ENCODE measurements at regions not wholly inside any gene's neighbourhood (a gene's known extent, or its start where the extent isn't known, plus 50 kb on each side); places are given as distances from the start of the nearest gene placed in this dataset.

DNA sequence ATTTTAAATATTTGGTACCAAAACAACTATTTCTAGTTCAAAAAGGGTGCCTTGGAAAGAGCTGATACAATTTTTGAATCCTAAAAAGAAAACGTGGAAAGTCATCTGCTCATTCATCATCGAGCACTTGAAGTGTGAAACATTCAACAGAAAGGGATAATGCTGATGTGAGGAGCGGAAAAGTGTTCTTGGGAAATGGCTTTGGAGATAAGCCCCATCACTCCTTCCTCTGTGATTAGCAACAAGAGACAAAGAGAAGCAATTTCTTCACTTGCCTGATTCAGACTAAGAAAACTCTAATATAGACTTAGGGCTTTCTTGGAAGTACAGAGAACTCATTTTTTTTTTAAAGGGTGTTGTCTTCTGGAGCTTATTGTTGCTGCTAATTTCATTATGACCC lies 74.9 kb downstream of the C9orf152 start:
- no peaks in the 10 kb centered on the region for H3K27me3 ChIP-seq

DNA sequence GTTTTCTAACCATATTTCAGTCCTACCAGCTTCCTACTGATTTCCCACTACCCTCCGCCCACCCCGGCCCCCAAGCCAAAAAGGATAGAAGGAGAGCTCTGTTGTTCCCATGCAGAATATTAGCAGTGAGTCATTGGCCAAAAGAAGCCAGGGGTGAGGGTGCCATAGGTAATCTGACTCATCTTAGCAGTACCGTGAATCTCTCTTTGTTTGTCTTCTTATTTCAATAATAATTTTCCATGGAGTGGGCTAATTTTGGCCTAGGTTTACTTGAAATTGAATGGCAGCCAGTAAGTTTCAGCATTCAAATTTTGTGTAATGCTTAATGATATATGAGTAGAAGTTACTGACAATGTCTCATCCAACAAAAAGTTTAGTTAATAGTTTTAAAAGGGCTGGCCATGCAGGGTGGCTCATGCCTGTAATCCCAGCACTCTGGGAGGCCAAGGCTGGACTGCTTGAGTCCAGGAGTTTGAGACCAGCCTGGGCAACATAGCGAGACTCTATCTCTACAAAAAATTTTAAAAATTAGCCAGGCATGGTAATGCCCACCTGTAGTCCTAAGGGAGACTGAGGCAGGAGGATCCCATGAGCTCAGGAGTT lies 74.2 kb downstream of the C9orf152 start:
- no peak for DNase-seq (ENCODE audit: low spot score)
- no peak overlapping the region for H3K27ac ChIP-seq
- H2AFZ ChIP-seq: no peak overlapping the region
- peaks cover 85% of the 10 kb centered on the region for H3K79me2 ChIP-seq
- no peak overlapping the region for H3K4me2 ChIP-seq
- H3K9me3 ChIP-seq (ENCODE audit: low read depth): no peaks in the 10 kb centered on the region
- 86% methylated on average over 4 of the region's 4 CpGs for WGBS (ENCODE audit: low lambda C conversion rate, missing lambda C conversion rate)
- peaks cover 2% of the 10 kb centered on the region for H4K20me1 ChIP-seq (ENCODE audit: insufficient read depth, poor library complexity, severe bottlenecking)
- peaks cover 28% of the 10 kb centered on the region for H3K4me1 ChIP-seq (ENCODE audit: insufficient read depth)
- no peaks in the 10 kb centered on the region for H3K9me2 ChIP-seq (replicated peaks; ENCODE audit: insufficient read depth)
- H3K4me3 ChIP-seq: no peak overlapping the region
- TF ChIP-seq EZH2phosphoT487 (IDR thresholded peaks at IDR 0.05; ENCODE audit: low read depth, severe bottlenecking, unreplicated experiment) (no peak), EZH2 (IDR thresholded peaks at IDR 0.05; ENCODE audit: borderline replicate concordance) (no peak)
- TF ChIP-seq, protein P1, sequence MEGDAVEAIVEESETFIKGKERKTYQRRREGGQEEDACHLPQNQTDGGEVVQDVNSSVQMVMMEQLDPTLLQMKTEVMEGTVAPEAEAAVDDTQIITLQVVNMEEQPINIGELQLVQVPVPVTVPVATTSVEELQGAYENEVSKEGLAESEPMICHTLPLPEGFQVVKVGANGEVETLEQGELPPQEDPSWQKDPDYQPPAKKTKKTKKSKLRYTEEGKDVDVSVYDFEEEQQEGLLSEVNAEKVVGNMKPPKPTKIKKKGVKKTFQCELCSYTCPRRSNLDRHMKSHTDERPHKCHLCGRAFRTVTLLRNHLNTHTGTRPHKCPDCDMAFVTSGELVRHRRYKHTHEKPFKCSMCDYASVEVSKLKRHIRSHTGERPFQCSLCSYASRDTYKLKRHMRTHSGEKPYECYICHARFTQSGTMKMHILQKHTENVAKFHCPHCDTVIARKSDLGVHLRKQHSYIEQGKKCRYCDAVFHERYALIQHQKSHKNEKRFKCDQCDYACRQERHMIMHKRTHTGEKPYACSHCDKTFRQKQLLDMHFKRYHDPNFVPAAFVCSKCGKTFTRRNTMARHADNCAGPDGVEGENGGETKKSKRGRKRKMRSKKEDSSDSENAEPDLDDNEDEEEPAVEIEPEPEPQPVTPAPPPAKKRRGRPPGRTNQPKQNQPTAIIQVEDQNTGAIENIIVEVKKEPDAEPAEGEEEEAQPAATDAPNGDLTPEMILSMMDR (IDR thresholded peaks at IDR 0.05; ENCODE audit: poor library complexity): no peak
- H3K36me3 ChIP-seq (replicated peaks; ENCODE audit: insufficient read depth, low read depth): no peaks in the 10 kb centered on the region
- H3K27me3 ChIP-seq: no peaks in the 10 kb centered on the region

More for the DNA sequence above, 74.9 kb downstream of the C9orf152 start:
- Histone ChIP-seq H3K4me3 (no peak overlapping the region), H4K20me1 (ENCODE audit: insufficient read depth, poor library complexity, severe bottlenecking) (peaks cover 2% of the 10 kb centered on the region), H3K79me2 (peaks cover 85% of the 10 kb centered on the region), H3K9me3 (ENCODE audit: low read depth) (no peaks in the 10 kb centered on the region), H3K4me2 (no peak overlapping the region), H3K4me1 (ENCODE audit: insufficient read depth) (peaks cover 35% of the 10 kb centered on the region), H3K9me2 (replicated peaks; ENCODE audit: insufficient read depth) (no peaks in the 10 kb centered on the region), H3K27ac (no peak overlapping the region), H2AFZ (no peak overlapping the region), H3K36me3 (replicated peaks; ENCODE audit: insufficient read depth, low read depth) (no peaks in the 10 kb centered on the region)
- no peak for TF ChIP-seq EZH2 (IDR thresholded peaks at IDR 0.05; ENCODE audit: borderline replicate concordance)
- TF ChIP-seq, protein P1 (IDR thresholded peaks at IDR 0.05; ENCODE audit: poor library complexity): no peak
- no peak for TF ChIP-seq EZH2phosphoT487 (IDR thresholded peaks at IDR 0.05; ENCODE audit: low read depth, severe bottlenecking, unreplicated experiment)
- DNase-seq (ENCODE audit: low spot score): no peak
- WGBS (ENCODE audit: low lambda C conversion rate, missing lambda C conversion rate): 72% methylated on average over 3 of the region's 3 CpGs

DNA sequence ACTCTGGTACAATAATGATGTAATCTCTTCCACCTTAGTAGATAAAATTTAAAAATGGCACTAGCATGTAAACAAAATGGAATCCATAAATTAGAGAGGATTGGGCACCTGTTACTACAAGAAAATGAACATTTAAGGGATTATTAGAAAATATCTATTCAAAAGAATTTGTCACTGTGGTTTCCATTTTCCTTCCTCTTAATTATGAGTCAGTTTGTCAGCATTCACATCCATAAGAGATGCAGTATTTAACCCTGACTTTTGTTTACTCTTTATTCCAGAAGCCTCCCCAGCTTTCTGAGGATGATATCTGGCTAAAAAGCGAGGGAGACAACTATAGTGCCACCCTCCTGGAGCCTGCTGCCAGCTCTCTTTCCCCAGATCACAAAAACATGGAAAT lies 72.1 kb downstream of the C9orf152 start:
- no peak overlapping the region for H3K4me3 ChIP-seq
- no peak for DNase-seq (ENCODE audit: low spot score)
- TF ChIP-seq, protein P1 (IDR thresholded peaks at IDR 0.05; ENCODE audit: poor library complexity): no peak
- TF ChIP-seq EZH2phosphoT487 (IDR thresholded peaks at IDR 0.05; ENCODE audit: low read depth, severe bottlenecking, unreplicated experiment) (no peak), EZH2 (IDR thresholded peaks at IDR 0.05; ENCODE audit: borderline replicate concordance) (no peak)
- H2AFZ ChIP-seq: no peak overlapping the region
- no peaks in the 10 kb centered on the region for H3K9me2 ChIP-seq (replicated peaks; ENCODE audit: insufficient read depth)
- no peaks in the 10 kb centered on the region for H3K9me3 ChIP-seq (ENCODE audit: low read depth)
- no peak overlapping the region for H3K27ac ChIP-seq
- no peak overlapping the region for H3K4me2 ChIP-seq
- WGBS (ENCODE audit: low lambda C conversion rate, missing lambda C conversion rate): 95% methylated on average over 1 of the region's 1 CpG
- H4K20me1 ChIP-seq (ENCODE audit: insufficient read depth, poor library complexity, severe bottlenecking): peaks cover 2% of the 10 kb centered on the region
- peaks cover 86% of the 10 kb centered on the region for H3K79me2 ChIP-seq
- peaks cover 12% of the 10 kb centered on the region for H3K4me1 ChIP-seq (ENCODE audit: insufficient read depth)
- no peaks in the 10 kb centered on the region for H3K27me3 ChIP-seq
- no peaks in the 10 kb centered on the region for H3K36me3 ChIP-seq (replicated peaks; ENCODE audit: insufficient read depth, low read depth)

All from hepatocyte (in vitro differentiated cells).